ENCODE measurements at regions not wholly inside any gene's neighbourhood (a gene's known extent, or its start where the extent isn't known, plus 50 kb on each side); places are given as distances from the start of the nearest gene placed in this dataset.

DNA sequence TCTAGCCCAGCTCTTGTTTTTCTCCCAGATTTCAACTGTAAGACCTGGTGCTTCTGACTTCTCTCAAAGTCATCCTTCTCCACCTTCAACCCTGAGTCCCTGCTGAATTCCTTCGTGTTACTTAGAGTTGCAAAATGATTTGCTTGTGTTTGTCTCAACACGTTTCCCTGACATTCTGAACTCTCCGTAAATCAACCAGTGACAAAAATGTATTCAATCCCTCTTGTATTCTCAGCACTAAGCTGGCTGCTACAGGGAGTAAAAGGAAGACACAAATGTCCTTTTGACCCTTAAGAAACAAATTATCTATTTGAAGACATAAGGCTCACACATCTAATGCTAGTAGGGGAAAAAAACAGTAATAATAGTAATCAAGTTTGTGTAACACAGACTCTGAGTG is 514.0 kb upstream of the TMPO start:
- no peak for DNase-seq (ENCODE audit: extremely low read depth, insufficient read length)
- TF ChIP-seq, protein P1, sequence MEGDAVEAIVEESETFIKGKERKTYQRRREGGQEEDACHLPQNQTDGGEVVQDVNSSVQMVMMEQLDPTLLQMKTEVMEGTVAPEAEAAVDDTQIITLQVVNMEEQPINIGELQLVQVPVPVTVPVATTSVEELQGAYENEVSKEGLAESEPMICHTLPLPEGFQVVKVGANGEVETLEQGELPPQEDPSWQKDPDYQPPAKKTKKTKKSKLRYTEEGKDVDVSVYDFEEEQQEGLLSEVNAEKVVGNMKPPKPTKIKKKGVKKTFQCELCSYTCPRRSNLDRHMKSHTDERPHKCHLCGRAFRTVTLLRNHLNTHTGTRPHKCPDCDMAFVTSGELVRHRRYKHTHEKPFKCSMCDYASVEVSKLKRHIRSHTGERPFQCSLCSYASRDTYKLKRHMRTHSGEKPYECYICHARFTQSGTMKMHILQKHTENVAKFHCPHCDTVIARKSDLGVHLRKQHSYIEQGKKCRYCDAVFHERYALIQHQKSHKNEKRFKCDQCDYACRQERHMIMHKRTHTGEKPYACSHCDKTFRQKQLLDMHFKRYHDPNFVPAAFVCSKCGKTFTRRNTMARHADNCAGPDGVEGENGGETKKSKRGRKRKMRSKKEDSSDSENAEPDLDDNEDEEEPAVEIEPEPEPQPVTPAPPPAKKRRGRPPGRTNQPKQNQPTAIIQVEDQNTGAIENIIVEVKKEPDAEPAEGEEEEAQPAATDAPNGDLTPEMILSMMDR (IDR thresholded peaks at IDR 0.05; ENCODE audit: insufficient read depth, low read length, poor library complexity, severe bottlenecking): no peak
- Histone ChIP-seq H3K36me3 (ENCODE audit: control insufficient read depth, insufficient read depth, low read length) (no peaks in the 10 kb centered on the region), H3K27me3 (replicated peaks; ENCODE audit: control insufficient read depth, insufficient read depth, low read length) (no peaks in the 10 kb centered on the region), H3K4me3 (replicated peaks; ENCODE audit: low read depth, low read length) (no peak overlapping the region)

DNA sequence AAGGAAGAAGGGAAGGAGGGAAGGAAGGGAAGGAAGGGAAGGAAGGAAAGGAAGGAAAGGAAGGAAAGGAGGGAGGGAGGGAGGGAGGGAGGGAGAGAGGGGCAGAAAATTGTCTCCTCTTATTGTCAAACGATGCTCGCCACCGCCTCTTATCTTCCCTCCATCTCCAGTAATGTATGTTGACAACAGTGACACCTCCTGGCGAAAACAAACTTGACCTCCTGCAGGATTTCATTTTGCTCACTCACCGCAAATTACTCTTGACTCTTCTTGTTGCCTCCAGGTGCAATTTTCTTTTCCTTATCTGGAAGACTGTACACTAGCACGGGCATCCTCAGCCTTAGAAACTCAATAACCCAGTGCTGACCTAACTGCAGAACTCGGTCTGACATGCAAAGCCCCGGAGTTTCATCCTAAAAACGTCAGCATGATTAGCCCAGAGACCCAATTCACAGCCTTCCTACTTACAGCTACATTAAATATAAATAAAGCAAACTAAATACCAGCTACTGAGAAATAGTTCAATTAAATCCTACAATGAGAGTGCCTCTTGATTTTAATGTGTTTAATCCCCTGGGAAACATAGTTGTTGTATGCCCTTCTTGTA is 512.4 kb upstream of the TMPO start:
- Histone ChIP-seq H3K27me3 (replicated peaks; ENCODE audit: control insufficient read depth, insufficient read depth, low read length) (no peaks in the 10 kb centered on the region), H3K36me3 (ENCODE audit: control insufficient read depth, insufficient read depth, low read length) (no peaks in the 10 kb centered on the region), H3K4me3 (replicated peaks; ENCODE audit: low read depth, low read length) (no peak overlapping the region)
- TF ChIP-seq, protein P1 (IDR thresholded peaks at IDR 0.05; ENCODE audit: insufficient read depth, low read length, poor library complexity, severe bottlenecking): peak; percentile 64
- DNase-seq (ENCODE audit: extremely low read depth, insufficient read length): no peak

DNA sequence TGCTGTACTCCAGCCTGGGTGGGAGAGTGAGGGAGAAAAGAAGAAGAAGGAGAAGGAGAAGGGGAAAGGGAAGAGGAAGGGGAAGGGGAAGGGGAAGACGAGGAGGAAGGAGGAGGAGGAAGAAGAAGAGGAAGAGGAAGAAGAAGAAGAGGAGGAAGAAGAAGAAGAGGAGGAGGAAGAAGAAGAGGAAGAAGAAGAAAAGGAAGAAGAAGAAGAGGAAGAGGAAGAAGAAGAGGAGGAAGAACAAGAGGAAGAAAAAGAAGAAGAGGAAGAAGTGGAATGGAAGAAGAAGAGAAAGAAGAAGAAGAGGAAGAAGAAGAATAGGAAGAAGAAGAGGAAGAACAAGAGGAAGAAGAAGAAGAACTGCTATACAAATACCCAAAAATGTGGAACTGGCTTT is 507.4 kb upstream of the TMPO start:
- Histone ChIP-seq H3K4me3 (replicated peaks; ENCODE audit: low read depth, low read length) (no peak overlapping the region), H3K36me3 (ENCODE audit: control insufficient read depth, insufficient read depth, low read length) (no peaks in the 10 kb centered on the region), H3K27me3 (replicated peaks; ENCODE audit: control insufficient read depth, insufficient read depth, low read length) (no peaks in the 10 kb centered on the region)
- TF ChIP-seq, protein P1 (IDR thresholded peaks at IDR 0.05; ENCODE audit: insufficient read depth, low read length, poor library complexity, severe bottlenecking): no peak
- DNase-seq (ENCODE audit: extremely low read depth, insufficient read length): no peak

DNA sequence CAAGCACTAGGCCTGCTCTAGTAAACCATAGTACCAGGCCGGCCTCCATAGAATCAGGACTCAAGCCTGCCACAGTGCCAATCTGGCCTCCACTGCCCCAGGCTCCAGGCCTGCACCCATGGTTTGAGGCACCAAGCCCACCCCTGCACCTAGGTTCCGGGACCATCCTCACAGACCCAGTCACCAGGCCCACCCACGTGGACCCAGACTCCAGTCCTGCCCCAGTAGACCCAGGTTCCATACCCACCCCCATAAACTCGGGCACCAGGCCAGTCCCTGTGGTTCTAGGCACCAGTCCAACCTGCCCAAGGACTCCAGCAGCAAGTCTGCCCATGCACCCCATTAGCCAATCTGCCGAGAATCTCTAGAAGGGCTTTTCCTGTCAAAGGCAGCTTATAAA is 501.8 kb upstream of the TMPO start:
- no peaks in the 10 kb centered on the region for H3K36me3 ChIP-seq (ENCODE audit: control insufficient read depth, insufficient read depth, low read length)
- DNase-seq (ENCODE audit: extremely low read depth, insufficient read length): no peak
- H3K4me3 ChIP-seq (replicated peaks; ENCODE audit: low read depth, low read length): no peak overlapping the region
- TF ChIP-seq, protein P1 (IDR thresholded peaks at IDR 0.05; ENCODE audit: insufficient read depth, low read length, poor library complexity, severe bottlenecking): no peak
- no peaks in the 10 kb centered on the region for H3K27me3 ChIP-seq (replicated peaks; ENCODE audit: control insufficient read depth, insufficient read depth, low read length)

DNA sequence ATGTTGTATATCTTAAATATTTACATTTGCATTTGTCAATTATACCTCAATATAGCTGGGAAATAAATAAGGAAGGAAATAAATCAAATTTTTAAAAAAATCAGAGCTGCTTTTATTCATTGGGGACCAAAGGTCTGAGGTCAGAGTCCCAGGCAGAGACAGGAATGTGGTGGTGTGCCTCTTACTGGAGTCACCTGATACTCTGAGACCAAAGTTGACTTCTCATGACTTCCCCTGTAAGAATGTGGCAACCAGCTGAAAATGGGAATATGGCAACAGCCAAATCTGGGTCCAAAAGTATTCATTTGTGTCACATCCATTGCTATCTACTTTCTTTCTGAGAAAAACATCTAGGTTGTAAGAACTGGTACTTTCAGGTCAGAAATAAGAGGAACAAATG is 496.6 kb upstream of the TMPO start:
- no peak for DNase-seq (ENCODE audit: extremely low read depth, insufficient read length)
- Histone ChIP-seq H3K36me3 (ENCODE audit: control insufficient read depth, insufficient read depth, low read length) (no peaks in the 10 kb centered on the region), H3K27me3 (replicated peaks; ENCODE audit: control insufficient read depth, insufficient read depth, low read length) (no peaks in the 10 kb centered on the region), H3K4me3 (replicated peaks; ENCODE audit: low read depth, low read length) (no peak overlapping the region)
- TF ChIP-seq, protein P1 (IDR thresholded peaks at IDR 0.05; ENCODE audit: insufficient read depth, low read length, poor library complexity, severe bottlenecking): no peak

DNA sequence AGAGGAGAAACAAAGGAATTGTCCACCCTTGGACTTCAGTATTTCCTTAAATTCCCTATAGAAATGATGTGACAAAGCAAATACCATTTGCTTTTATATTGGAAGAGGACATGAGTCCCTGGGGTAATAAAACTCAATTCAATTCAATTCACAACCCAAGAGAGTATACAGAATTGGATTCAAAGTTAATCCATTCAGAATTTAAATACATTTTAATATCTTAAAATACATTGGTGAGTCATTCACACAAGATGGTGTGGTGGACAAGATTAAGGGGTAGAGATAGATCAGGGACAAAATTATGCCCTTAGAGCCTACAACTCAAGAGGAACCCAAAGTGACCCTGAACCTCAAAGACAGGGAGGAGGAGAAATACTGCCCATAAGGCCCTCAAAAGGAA is 495.0 kb upstream of the TMPO start:
- TF ChIP-seq, protein P1 (IDR thresholded peaks at IDR 0.05; ENCODE audit: insufficient read depth, low read length, poor library complexity, severe bottlenecking): no peak
- Histone ChIP-seq H3K4me3 (replicated peaks; ENCODE audit: low read depth, low read length) (no peak overlapping the region), H3K36me3 (ENCODE audit: control insufficient read depth, insufficient read depth, low read length) (no peaks in the 10 kb centered on the region), H3K27me3 (replicated peaks; ENCODE audit: control insufficient read depth, insufficient read depth, low read length) (no peaks in the 10 kb centered on the region)
- DNase-seq (ENCODE audit: extremely low read depth, insufficient read length): no peak
